Chondrocyte (in vitro differentiated cells): ENCODE measurements at regions not wholly inside any gene's neighbourhood (a gene's known extent, or its start where the extent isn't known, plus 50 kb on each side); places are given as distances from the start of the nearest gene placed in this dataset.
"Not testable (repeated sequence)": the region's sequence is repeated elsewhere in the genome, so short reads cannot be mapped to it uniquely, and the experiment has no call there.

Experiments used
- DNase-seq: peaks from one replicate; pipeline ENCODE4 v3.0.0; 2021; ENCODE audit warnings: mixed read lengths, low spot score
- H3K27ac Mint-ChIP-seq: one replicate; pipeline ENCODE4 v1.8.0; 2021; ENCODE audit warnings: mild to moderate bottlenecking, moderate library complexity, mixed read lengths; ENCODE audit not compliant: unreplicated experiment
- H3K27me3 Mint-ChIP-seq: 2 replicates; pipeline ENCODE4 v1.8.0; 2021; ENCODE audit warnings: low read depth, mixed read lengths
- H3K36me3 Mint-ChIP-seq: 2 replicates; pipeline ENCODE4 v1.8.0; 2021; ENCODE audit warnings: low read depth, mixed read lengths
- H3K4me1 Mint-ChIP-seq: 2 replicates; pipeline ENCODE4 v1.8.0; 2021; ENCODE audit warnings: low read depth, mild to moderate bottlenecking, mixed read lengths
- H3K4me3 Mint-ChIP-seq: one replicate; pipeline ENCODE4 v1.8.0; 2021; ENCODE audit warnings: mild to moderate bottlenecking, moderate library complexity, mixed read lengths; ENCODE audit not compliant: unreplicated experiment
- H3K9me3 Mint-ChIP-seq: 2 replicates; pipeline ENCODE4 v1.8.0; 2021; ENCODE audit warnings: low read depth, mixed read lengths
- CTCF ChIP-seq: fragments of 200-600 bp; sonication (generic); IDR thresholded peaks from 2 replicates; pipeline ENCODE4 v1.5.0; 2021; ENCODE audit warnings: antibody characterized with exemption, mild to moderate bottlenecking, moderate library complexity

- no peak for TF ChIP-seq CTCF
- Mint-ChIP-seq H3K27me3 (peaks cover 3% of the 10 kb centered on the region), H3K27ac (no peak overlapping the region), H3K36me3 (no peaks in the 10 kb centered on the region), H3K4me3 (no peak overlapping the region), H3K9me3 (no peaks in the 10 kb centered on the region), H3K4me1 (peaks cover 2% of the 10 kb centered on the region)
- DNase-seq, result no peak
These were observed 179.8 kb upstream of the NRXN3 start for GRCh38 chr14:77990337-77990736.

GRCh38 chr14:77991128-77991772 is 178.9 kb upstream of the NRXN3 start:
- H3K4me3 Mint-ChIP-seq, result no peak overlapping the region
- H3K9me3 Mint-ChIP-seq, result no peaks in the 10 kb centered on the region
- no peak overlapping the region for H3K27ac Mint-ChIP-seq
- TF ChIP-seq CTCF, result no peak
- peaks cover 3% of the 10 kb centered on the region for H3K27me3 Mint-ChIP-seq
- DNase-seq, result no peak
- H3K36me3 Mint-ChIP-seq, result no peaks in the 10 kb centered on the region
- no peaks in the 10 kb centered on the region for H3K4me1 Mint-ChIP-seq

GRCh38 chr14:78005325-78005724 is 164.8 kb upstream of the NRXN3 start:
- no peak for TF ChIP-seq CTCF
- H3K9me3 Mint-ChIP-seq, result peaks cover 48% of the 10 kb centered on the region
- DNase-seq, result no peak
- no peak overlapping the region for H3K4me3 Mint-ChIP-seq
- H3K27ac Mint-ChIP-seq, result no peak overlapping the region
- H3K4me1 Mint-ChIP-seq, result no peaks in the 10 kb centered on the region
- no peaks in the 10 kb centered on the region for H3K27me3 Mint-ChIP-seq
- peaks cover 1% of the 10 kb centered on the region for H3K36me3 Mint-ChIP-seq

- H3K9me3 Mint-ChIP-seq, result peaks cover 34% of the 10 kb centered on the region
- H3K4me3 Mint-ChIP-seq, result no peak overlapping the region
- no peak for TF ChIP-seq CTCF
- H3K36me3 Mint-ChIP-seq, result peaks cover 1% of the 10 kb centered on the region
- H3K27ac Mint-ChIP-seq, result no peak overlapping the region
- no peak for DNase-seq
- no peaks in the 10 kb centered on the region for H3K4me1 Mint-ChIP-seq
- H3K27me3 Mint-ChIP-seq, result no peaks in the 10 kb centered on the region
These were observed 163.0 kb upstream of the NRXN3 start for GRCh38 chr14:78007160-78007559.

GRCh38 chr14:78010688-78011087 is 159.5 kb upstream of the NRXN3 start:
- TF ChIP-seq CTCF, result no peak
- H3K4me1 Mint-ChIP-seq, result no peaks in the 10 kb centered on the region
- no peaks in the 10 kb centered on the region for H3K27me3 Mint-ChIP-seq
- DNase-seq, result no peak
- no peaks in the 10 kb centered on the region for H3K36me3 Mint-ChIP-seq
- H3K4me3 Mint-ChIP-seq, result no peak overlapping the region
- peaks cover 9% of the 10 kb centered on the region for H3K9me3 Mint-ChIP-seq
- H3K27ac Mint-ChIP-seq, result no peak overlapping the region

- not testable (repeated sequence) for H3K4me3 Mint-ChIP-seq, H3K4me1 Mint-ChIP-seq, H3K36me3 Mint-ChIP-seq, H3K27ac Mint-ChIP-seq, H3K27me3 Mint-ChIP-seq, DNase-seq, H3K9me3 Mint-ChIP-seq
These were observed 156.3 kb upstream of the NRXN3 start for GRCh38 chr14:78013911-78014310.
